HepG2 (cell line): ENCODE measurements at regions not wholly inside any gene's neighbourhood (a gene's known extent, or its start where the extent isn't known, plus 50 kb on each side); places are given as distances from the start of the nearest gene placed in this dataset.

Source experiments
- CBX1 ChIP-seq: IDR thresholded peaks from one replicate; pipeline ENCODE4 v1.6.1; 2016; ENCODE audit warnings: antibody characterized with exemption, low read depth
- DPF2 ChIP-seq: sonication (generic); formaldehyde crosslinking; IDR thresholded peaks from 2 replicates; pipeline ENCODE4 v1.4.0; 2020; ENCODE audit warnings: mild to moderate bottlenecking, low read depth, missing genetic modification reagents, borderline replicate concordance
- HNRNPK ChIP-seq: fragments of 200-400 bp; formaldehyde crosslinking; IDR thresholded peaks from 2 replicates; pipeline ENCODE4 v1.6.1; 2018; ENCODE audit warnings: low read length, low read depth, moderate library complexity, mild to moderate bottlenecking; ENCODE audit not compliant: poor library complexity, severe bottlenecking
- IRF1 ChIP-seq: sonication (generic); formaldehyde crosslinking; IDR thresholded peaks from 2 replicates; pipeline ENCODE4 v1.4.0; 2020; ENCODE audit warnings: low read depth, mild to moderate bottlenecking, missing genetic modification reagents
- NR3C1 ChIP-seq: sonication (generic); formaldehyde crosslinking; IDR thresholded peaks from 2 replicates; pipeline ENCODE4 v1.4.0; 2020; ENCODE audit warnings: missing genetic modification reagents
- POLR2G ChIP-seq: fragments of 200-400 bp; formaldehyde crosslinking; IDR thresholded peaks from 2 replicates; pipeline ENCODE4 v1.6.1; 2018; ENCODE audit warnings: mild to moderate bottlenecking, low read depth, low read length, moderate library complexity
- RNF2 ChIP-seq: fragments of 450-650 bp; conservative IDR thresholded peaks from 2 replicates; pipeline ENCODE4 v1.6.1; 2016; ENCODE audit warnings: low read depth
- TBX3 ChIP-seq: fragments of 450-650 bp; IDR thresholded peaks from 2 replicates; pipeline ENCODE4 v1.6.1; 2017; ENCODE audit warnings: antibody characterized with exemption, mild to moderate bottlenecking, inconsistent platforms, borderline replicate concordance
- ZNF207 ChIP-seq: fragments of 450-650 bp; IDR thresholded peaks from 2 replicates; pipeline ENCODE4 v1.6.1; 2016; ENCODE audit warnings: antibody characterized with exemption, borderline replicate concordance
- ZNF292 ChIP-seq: sonication (generic); formaldehyde crosslinking; IDR thresholded peaks from 2 replicates; pipeline ENCODE4 v1.8.1; 2022; ENCODE audit warnings: mild to moderate bottlenecking, low read depth, missing genetic modification reagents, borderline replicate concordance
- ZNF558 ChIP-seq: sonication (generic); formaldehyde crosslinking; IDR thresholded peaks from 2 replicates; pipeline ENCODE4 v1.9.0; 2022; ENCODE audit warnings: mild to moderate bottlenecking, missing genetic modification reagents, borderline replicate concordance
- ZNF788 ChIP-seq: sonication (generic); formaldehyde crosslinking; IDR thresholded peaks from 2 replicates; pipeline ENCODE4 v1.5.0; 2020; ENCODE audit warnings: mild to moderate bottlenecking, missing genetic modification reagents, borderline replicate concordance
- TF ChIP-seq, protein P1 (sequence below): sonication (generic); formaldehyde crosslinking; IDR thresholded peaks from 2 replicates; pipeline ENCODE4 v1.4.0; 2020; ENCODE audit warnings: mild to moderate bottlenecking, missing genetic modification reagents

DNA sequence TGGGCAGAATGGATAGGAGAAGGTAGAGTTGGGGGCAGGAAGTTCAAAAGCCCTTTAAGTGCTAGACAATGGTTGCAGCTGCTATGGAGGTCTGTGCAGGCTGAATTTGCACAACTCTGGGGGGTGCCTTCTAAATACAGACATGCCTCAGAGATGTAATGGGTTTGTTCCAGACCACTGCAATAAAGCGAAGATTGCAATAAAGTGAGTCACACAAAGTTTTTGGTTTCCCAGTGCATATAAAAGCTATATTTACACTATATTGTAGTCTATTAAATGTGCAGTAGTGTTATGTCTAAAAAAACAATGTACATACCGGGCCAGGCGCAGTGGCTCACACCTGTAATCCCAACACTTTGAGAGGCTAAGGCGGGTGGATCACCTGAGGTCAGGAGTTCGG, 60.5 kb upstream of the MYOCD start:
- TF ChIP-seq ZNF207, result no peak
- no peak for TF ChIP-seq DPF2 (CRISPR knock-in tag)
- TF ChIP-seq HNRNPK, result no peak
- no peak for TF ChIP-seq ZNF788 (CRISPR knock-in tag)
- no peak for TF ChIP-seq TBX3
- no peak for TF ChIP-seq NR3C1 (CRISPR knock-in tag)
- TF ChIP-seq RNF2, result no peak
- TF ChIP-seq CBX1, result no peak
- no peak for TF ChIP-seq POLR2G
- TF ChIP-seq IRF1 (CRISPR knock-in tag), result no peak
- no peak for TF ChIP-seq ZNF558 (CRISPR knock-in tag)
- no peak for TF ChIP-seq ZNF292 (CRISPR knock-in tag)
- TF ChIP-seq, protein P1, sequence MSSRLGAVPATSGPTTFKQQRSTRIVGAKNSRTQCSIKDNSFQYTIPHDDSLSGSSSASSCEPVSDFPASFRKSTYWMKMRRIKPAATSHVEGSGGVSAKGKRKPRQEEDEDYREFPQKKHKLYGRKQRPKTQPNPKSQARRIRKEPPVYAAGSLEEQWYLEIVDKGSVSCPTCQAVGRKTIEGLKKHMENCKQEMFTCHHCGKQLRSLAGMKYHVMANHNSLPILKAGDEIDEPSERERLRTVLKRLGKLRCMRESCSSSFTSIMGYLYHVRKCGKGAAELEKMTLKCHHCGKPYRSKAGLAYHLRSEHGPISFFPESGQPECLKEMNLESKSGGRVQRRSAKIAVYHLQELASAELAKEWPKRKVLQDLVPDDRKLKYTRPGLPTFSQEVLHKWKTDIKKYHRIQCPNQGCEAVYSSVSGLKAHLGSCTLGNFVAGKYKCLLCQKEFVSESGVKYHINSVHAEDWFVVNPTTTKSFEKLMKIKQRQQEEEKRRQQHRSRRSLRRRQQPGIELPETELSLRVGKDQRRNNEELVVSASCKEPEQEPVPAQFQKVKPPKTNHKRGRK (CRISPR knock-in tag), result no peak
